ENCODE measurements at regions not wholly inside any gene's neighbourhood (a gene's known extent, or its start where the extent isn't known, plus 50 kb on each side); places are given as distances from the start of the nearest gene placed in this dataset.

DNA sequence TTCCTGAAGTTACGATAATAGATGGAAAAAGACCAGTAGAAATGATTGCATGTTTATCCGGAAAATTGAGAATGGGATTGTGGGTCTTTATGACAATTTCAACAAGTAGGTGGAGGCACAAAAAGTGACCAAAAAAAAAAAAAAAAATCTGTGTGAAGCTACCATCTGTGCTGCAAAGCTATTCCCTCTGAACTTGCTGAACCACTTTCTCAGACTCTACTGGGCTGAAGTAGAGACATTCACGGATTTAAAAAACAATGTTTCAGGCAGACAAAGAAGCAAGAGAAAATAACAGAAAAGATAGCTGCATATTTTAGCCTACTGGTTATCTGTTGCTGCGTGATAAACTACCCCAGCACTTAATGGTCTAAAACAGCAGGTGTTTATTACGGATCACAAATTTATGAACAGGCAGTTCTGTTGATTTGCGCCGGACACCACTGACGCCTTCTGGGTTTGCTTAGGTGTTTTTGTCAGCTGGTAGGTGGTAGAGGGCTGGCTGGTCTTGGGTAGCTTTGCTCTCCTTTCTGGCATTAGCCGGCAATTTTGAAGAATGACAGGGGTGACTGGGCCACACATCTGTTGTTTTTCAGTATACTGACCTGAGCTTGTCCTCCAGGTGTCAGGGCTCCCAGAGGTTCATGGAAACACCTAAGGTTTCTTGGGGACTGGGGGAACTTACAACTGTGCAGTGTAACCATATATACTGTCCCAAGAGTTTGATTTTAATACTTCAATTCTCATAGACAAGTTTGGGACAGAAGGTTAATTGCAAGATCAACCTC, 665.1 kb downstream of the CCSER2 start:
- no peaks in the 10 kb centered on the region for H3K36me3 ChIP-seq
- no peak for ATAC-seq
- no peaks in the 10 kb centered on the region for H3K4me1 ChIP-seq
- no peak for DNase-seq
- H3K9me3 ChIP-seq, result no peaks in the 10 kb centered on the region
- TF ChIP-seq, protein P1, sequence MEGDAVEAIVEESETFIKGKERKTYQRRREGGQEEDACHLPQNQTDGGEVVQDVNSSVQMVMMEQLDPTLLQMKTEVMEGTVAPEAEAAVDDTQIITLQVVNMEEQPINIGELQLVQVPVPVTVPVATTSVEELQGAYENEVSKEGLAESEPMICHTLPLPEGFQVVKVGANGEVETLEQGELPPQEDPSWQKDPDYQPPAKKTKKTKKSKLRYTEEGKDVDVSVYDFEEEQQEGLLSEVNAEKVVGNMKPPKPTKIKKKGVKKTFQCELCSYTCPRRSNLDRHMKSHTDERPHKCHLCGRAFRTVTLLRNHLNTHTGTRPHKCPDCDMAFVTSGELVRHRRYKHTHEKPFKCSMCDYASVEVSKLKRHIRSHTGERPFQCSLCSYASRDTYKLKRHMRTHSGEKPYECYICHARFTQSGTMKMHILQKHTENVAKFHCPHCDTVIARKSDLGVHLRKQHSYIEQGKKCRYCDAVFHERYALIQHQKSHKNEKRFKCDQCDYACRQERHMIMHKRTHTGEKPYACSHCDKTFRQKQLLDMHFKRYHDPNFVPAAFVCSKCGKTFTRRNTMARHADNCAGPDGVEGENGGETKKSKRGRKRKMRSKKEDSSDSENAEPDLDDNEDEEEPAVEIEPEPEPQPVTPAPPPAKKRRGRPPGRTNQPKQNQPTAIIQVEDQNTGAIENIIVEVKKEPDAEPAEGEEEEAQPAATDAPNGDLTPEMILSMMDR (IDR thresholded peaks at IDR 0.05), result no peak
- H3K27me3 ChIP-seq, result no peaks in the 10 kb centered on the region
- no peak overlapping the region for H3K4me3 ChIP-seq
- H3K27ac ChIP-seq, result no peak overlapping the region
- intact Hi-C loops (cut with DNase I), result no loop called here

DNA sequence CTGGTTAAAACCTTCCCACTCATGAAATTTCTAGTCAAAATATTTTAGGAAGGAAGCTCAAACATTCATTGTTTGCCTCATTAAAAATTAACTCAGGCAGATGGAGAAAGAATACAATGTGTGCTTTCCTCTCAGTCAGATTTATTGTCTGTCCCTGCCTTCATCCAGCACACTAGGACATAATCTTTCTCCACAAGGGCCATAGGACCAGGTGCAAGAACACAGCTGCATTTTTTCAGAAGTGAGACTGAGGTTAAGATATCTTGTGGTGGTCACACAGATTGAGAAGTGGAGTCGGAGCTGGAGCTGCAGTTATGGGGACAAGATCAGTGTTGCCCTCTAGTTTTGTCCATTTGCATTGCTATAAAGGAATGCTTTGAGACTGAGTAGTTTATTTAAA, 666.3 kb downstream of the CCSER2 start:
- ATAC-seq, result no peak
- Histone ChIP-seq H3K9me3 (no peaks in the 10 kb centered on the region), H3K27me3 (no peaks in the 10 kb centered on the region), H3K27ac (no peak overlapping the region), H3K4me3 (no peak overlapping the region), H3K36me3 (no peaks in the 10 kb centered on the region), H3K4me1 (no peaks in the 10 kb centered on the region)
- DNase-seq, result no peak
- TF ChIP-seq, protein P1 (IDR thresholded peaks at IDR 0.05), result no peak
- intact Hi-C loops (cut with DNase I), result no loop called here

DNA sequence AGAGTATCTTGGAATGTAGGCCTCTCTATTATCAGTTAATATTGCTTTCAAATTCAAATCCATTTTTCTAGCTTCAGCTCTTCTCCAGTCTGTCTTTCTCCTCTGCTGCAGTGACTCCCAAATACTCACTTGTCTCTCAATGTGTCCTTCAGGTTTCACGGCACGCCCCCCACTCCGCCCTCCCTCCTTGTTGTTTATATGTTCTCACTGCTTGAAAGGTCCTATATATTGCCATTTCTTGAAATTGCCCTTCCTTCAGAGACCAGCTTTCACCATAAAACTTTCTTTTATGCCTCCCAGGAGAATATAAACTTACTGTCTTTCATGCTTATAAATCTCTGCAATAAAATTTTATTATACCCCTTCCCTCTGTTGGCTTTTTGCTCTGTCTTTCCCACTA, 668.2 kb downstream of the CCSER2 start:
- intact Hi-C loops (cut with DNase I), result no loop called here
- H3K4me1 ChIP-seq, result no peaks in the 10 kb centered on the region
- no peaks in the 10 kb centered on the region for H3K27me3 ChIP-seq
- no peak overlapping the region for H3K27ac ChIP-seq
- H3K36me3 ChIP-seq, result no peaks in the 10 kb centered on the region
- ATAC-seq (no peak), DNase-seq (no peak)
- H3K9me3 ChIP-seq, result no peaks in the 10 kb centered on the region
- H3K4me3 ChIP-seq, result no peak overlapping the region
- TF ChIP-seq, protein P1 (IDR thresholded peaks at IDR 0.05), result no peak

DNA sequence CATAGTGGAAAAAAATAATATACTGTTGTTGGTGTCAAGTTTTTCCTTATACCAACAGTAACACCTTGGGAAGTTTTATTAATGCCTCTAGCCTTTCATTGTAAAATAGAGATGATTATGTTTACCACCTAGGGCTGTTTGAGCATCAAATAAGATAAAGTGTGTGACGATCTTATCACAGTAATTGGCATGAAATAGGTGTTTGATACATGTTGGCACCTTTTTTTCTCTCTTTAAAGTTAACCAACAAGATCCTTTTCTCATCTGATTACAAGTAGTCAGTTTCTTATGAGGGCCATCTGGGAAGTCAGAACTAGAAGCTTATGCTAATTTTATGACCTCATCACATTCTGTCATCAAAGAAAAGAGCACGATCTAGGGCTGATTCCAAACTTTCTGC, 669.5 kb downstream of the CCSER2 start:
- no peaks in the 10 kb centered on the region for H3K4me1 ChIP-seq
- H3K9me3 ChIP-seq, result no peaks in the 10 kb centered on the region
- TF ChIP-seq, protein P1 (IDR thresholded peaks at IDR 0.05), result no peak
- no peaks in the 10 kb centered on the region for H3K36me3 ChIP-seq
- DNase-seq (no peak), ATAC-seq (no peak)
- no peak overlapping the region for H3K27ac ChIP-seq
- intact Hi-C loops (cut with DNase I), result no loop called here
- H3K27me3 ChIP-seq, result no peaks in the 10 kb centered on the region
- H3K4me3 ChIP-seq, result no peak overlapping the region

DNA sequence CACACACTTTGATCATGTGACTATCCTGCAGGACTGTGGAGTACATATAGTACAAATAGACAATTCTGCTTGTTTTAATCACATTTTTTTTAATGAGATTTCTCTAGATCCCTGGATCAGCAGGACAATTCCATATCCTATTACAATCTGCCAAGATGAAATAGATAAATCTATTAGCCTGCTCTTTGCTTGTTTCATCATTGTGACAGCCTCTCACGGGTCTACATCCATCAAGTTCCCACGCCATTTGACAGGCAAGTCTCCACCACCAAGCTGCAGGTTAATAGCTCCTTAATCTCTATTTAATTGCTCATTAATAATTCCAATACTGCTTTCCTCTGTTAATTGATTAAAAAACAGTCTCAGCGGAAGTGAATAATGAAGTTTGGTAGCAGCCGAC, 671.5 kb downstream of the CCSER2 start:
- intact Hi-C loops (cut with DNase I), result no loop called here
- ATAC-seq, result no peak
- no peaks in the 10 kb centered on the region for H3K27me3 ChIP-seq
- H3K27ac ChIP-seq, result no peak overlapping the region
- no peak for DNase-seq
- H3K4me1 ChIP-seq, result no peaks in the 10 kb centered on the region
- TF ChIP-seq, protein P1 (IDR thresholded peaks at IDR 0.05), result no peak
- H3K4me3 ChIP-seq, result no peak overlapping the region
- H3K9me3 ChIP-seq, result no peaks in the 10 kb centered on the region
- no peaks in the 10 kb centered on the region for H3K36me3 ChIP-seq

All from left lung (tissue), 4 donors.